Esophagus muscularis mucosa (tissue), 4 donors: ENCODE measurements at regions not wholly inside any gene's neighbourhood (a gene's known extent, or its start where the extent isn't known, plus 50 kb on each side); places are given as distances from the start of the nearest gene placed in this dataset.

Experiments
- DNase-seq: peaks from one replicate; pipeline ENCODE4 v3.0.0-alpha.2; 2017; ENCODE audit errors: extremely low spot score
- H3K27ac ChIP-seq, 4 donors: fragments of 200-600 bp; sonication (generic); replicated peaks in 1 of 4; 1 replicate in 3 of 4; 2 replicates in 1 of 4; pipeline ENCODE4 v1.5.1; 2016 to 2019; ENCODE audit warnings: mild to moderate bottlenecking in 1 of 4
- H3K27me3 ChIP-seq, 4 donors: fragments of 200-600 bp; sonication (generic); one replicate each; pipeline versions ENCODE4 v1.5.1 to v1.6.0; 2016 to 2019
- H3K36me3 ChIP-seq, 4 donors: fragments of 200-600 bp; sonication (generic); one replicate each; pipeline ENCODE4 v1.5.1; 2016 to 2019
- H3K4me1 ChIP-seq, 4 donors: fragments of 200-600 bp; sonication (generic); one replicate each; pipeline ENCODE4 v1.5.1; 2016 to 2019
- H3K4me3 ChIP-seq, 4 donors: fragments of 200-600 bp; sonication (generic); 1 replicate in 2 of 4; 2 replicates in 2 of 4; pipeline ENCODE4 v1.5.1; 2016 to 2019; ENCODE audit warnings: mild to moderate bottlenecking in 4 of 4, moderate library complexity in 1 of 4
- H3K9me3 ChIP-seq, 4 donors: fragments of 200-600 bp; sonication (generic); 1 replicate in 3 of 4; 2 replicates in 1 of 4; pipeline ENCODE4 v1.5.1; 2016 to 2019
- CTCF ChIP-seq, 3 experiments: fragments of 200-600 bp in 2 of 3; fragments of 450-650 bp in 1 of 3; sonication (generic) in 2 of 3; IDR thresholded peaks; one replicate each; pipeline ENCODE4 v1.5.1; 2017 to 2019; ENCODE audit warnings: antibody characterized with exemption in 3 of 3, mild to moderate bottlenecking in 2 of 3, moderate library complexity in 1 of 3
- EP300 ChIP-seq: sonication (generic); formaldehyde crosslinking; IDR thresholded peaks from one replicate; pipeline ENCODE4 v1.6.1; 2017; ENCODE audit warnings: antibody characterized with exemption
- POLR2A ChIP-seq: fragments of 450-650 bp; IDR thresholded peaks from one replicate; pipeline ENCODE4 v1.6.1; 2017; ENCODE audit warnings: antibody characterized with exemption, moderate library complexity, mild to moderate bottlenecking, low read depth
- POLR2AphosphoS5 ChIP-seq, 2 donors: sonication (generic); formaldehyde crosslinking; IDR thresholded peaks; one replicate each; pipeline ENCODE4 v1.6.1; 2017; ENCODE audit warnings: antibody characterized with exemption in 2 of 2
- WGBS: methylation state at CpG from one replicate; pipeline ENCODE4 v1.1.5; 2018; 5-methylcytosine and 5-hydroxymethylcytosine counted together
- intact Hi-C: fragments of 100-400 bp; cut with DNase I; formaldehyde crosslinking; loops from one replicate; pipeline ENCODE4 v1.15.1; 2023

GRCh38 chr2:215767625-215768024 lies 245.7 kb downstream of the MREG start:
- H3K9me3 ChIP-seq: peaks cover 0 to 14% (median 0%) of the 10 kb centered on the region in 4 donors
- TF ChIP-seq CTCF (IDR thresholded peaks at IDR 0.05) (no peak), EP300 (no peak), POLR2A (no peak), POLR2AphosphoS5 (IDR thresholded peaks at IDR 0.05) (no peak)
- DNase-seq: no peak
- H3K36me3 ChIP-seq: no peaks in the 10 kb centered on the region
- no peak overlapping the region for H3K4me3 ChIP-seq
- intact Hi-C loops: no loop called here
- H3K27ac ChIP-seq: no peak overlapping the region
- WGBS: 100% methylated on average over 1 of the region's 1 CpG
- no peaks in the 10 kb centered on the region for H3K27me3 ChIP-seq
- H3K4me1 ChIP-seq: peaks cover 1 to 27% (median 22%) of the 10 kb centered on the region in 4 donors

DNA sequence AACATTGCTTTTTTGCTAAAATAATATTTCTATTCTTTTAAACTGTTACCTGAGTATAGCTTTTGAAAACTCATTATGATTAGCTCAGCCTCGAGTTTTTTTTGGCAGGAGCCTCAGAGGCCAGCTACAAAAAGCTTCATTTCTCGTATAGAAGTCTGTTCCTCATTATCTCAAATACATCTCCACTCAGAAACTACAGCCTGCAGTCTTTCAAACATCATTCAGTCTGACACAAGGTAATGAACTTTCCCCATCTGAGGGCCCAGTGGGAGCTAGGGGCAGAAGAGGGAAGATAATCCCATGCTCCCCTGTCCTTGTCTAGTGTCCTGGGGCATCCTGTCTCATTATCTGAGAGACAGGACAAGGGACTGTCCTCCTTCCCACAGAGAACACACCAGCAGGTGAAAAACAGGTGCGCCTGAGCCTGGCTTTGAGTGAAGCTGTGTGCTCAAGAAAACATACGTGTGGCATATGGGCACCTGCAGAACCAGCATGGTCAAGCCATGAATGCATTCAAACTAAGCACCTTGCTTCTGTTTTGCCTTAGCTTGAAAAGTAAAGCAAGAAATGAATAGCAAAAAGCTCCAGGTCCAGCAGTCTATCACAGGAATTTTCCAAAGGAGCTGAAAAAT lies 247.5 kb downstream of the MREG start:
- no peak overlapping the region for H3K4me3 ChIP-seq
- no peak for DNase-seq
- peaks cover 0 to 14% (median 0%) of the 10 kb centered on the region in 4 donors for H3K9me3 ChIP-seq
- no peaks in the 10 kb centered on the region for H3K27me3 ChIP-seq
- H3K36me3 ChIP-seq: no peaks in the 10 kb centered on the region
- TF ChIP-seq POLR2A (no peak), POLR2AphosphoS5 (IDR thresholded peaks at IDR 0.05) (no peak), EP300 (no peak), CTCF (IDR thresholded peaks at IDR 0.05) (no peak)
- H3K27ac ChIP-seq: no peak overlapping the region
- peaks cover 0 to 18% (median 11%) of the 10 kb centered on the region in 4 donors for H3K4me1 ChIP-seq
- 66% methylated on average over 4 of the region's 4 CpGs for WGBS
- intact Hi-C loops: no loop called here

DNA sequence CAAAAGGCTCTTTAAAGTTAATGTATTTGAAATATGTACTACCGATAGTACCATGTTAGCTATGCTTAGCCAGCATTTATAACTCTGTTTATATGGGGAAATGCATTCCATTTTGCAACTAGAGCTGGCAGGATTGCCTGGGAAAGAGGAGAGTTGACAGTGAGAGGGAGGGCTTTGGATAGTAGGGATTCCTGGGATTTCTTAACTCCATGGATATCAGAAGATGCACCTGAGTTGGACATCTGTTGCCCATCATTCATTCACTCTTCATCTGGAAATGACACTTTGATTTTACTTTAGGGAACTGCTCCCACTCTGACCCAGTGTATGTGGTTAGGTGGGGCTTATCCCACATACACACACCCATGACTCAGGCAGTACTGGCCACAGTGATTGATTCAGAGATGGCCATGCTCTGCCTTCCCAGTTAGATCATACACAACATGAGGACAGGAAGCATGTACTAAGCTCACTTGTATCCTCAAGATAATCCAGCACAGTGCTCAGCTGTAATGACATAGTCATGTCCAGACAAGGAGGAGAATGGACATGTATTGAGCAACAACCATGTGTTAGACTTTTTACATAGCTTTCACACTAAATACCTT lies 248.8 kb downstream of the MREG start:
- H3K27ac ChIP-seq: peak overlapping the region in 1 of 4 donors; percentile 4
- TF ChIP-seq EP300 (no peak), POLR2A (no peak), CTCF (IDR thresholded peaks at IDR 0.05) (no peak), POLR2AphosphoS5 (IDR thresholded peaks at IDR 0.05) (no peak)
- no peaks in the 10 kb centered on the region for H3K36me3 ChIP-seq
- peaks cover 0 to 14% (median 0%) of the 10 kb centered on the region in 4 donors for H3K9me3 ChIP-seq
- no peaks in the 10 kb centered on the region for H3K27me3 ChIP-seq
- no peak for DNase-seq
- H3K4me1 ChIP-seq: peaks cover 5 to 20% (median 15%) of the 10 kb centered on the region in 4 donors
- WGBS: 50% methylated on average over 1 of the region's 1 CpG
- intact Hi-C loops: no loop called here
- H3K4me3 ChIP-seq: no peak overlapping the region

- Histone ChIP-seq H3K27me3 (no peaks in the 10 kb centered on the region), H3K9me3 (no peaks in the 10 kb centered on the region), H3K36me3 (no peaks in the 10 kb centered on the region), H3K4me1 (peaks cover 5 to 20% (median 17%) of the 10 kb centered on the region in 4 donors), H3K4me3 (no peak overlapping the region), H3K27ac (no peak overlapping the region)
- intact Hi-C loops: no loop called here
- TF ChIP-seq EP300 (no peak), CTCF (IDR thresholded peaks at IDR 0.05) (no peak), POLR2AphosphoS5 (IDR thresholded peaks at IDR 0.05) (no peak), POLR2A (no peak)
- DNase-seq: no peak
These were observed 252.8 kb downstream of the MREG start for GRCh38 chr2:215760557-215760956.
